DOHH2 (cell line): ENCODE measurements at regions not wholly inside any gene's neighbourhood (a gene's known extent, or its start where the extent isn't known, plus 50 kb on each side); places are given as distances from the start of the nearest gene placed in this dataset.

Experiments used
- CTCF ChIP-seq: fragments of 200-600 bp; sonication (generic); IDR thresholded peaks from one replicate; pipeline ENCODE4 v1.5.1; 2014; ENCODE audit warnings: antibody characterized with exemption, mild to moderate bottlenecking, low read depth, low read length; ENCODE audit not compliant: poor library complexity, severe bottlenecking
- EZH2phosphoT487 ChIP-seq: fragments of 200-600 bp; sonication (generic); IDR thresholded peaks from 2 replicates; pipeline ENCODE4 v1.6.1; 2017; ENCODE audit warnings: borderline replicate concordance, mild to moderate bottlenecking, antibody characterized with exemption, low read length, moderate library complexity, mixed read lengths

- no peak for TF ChIP-seq CTCF
- TF ChIP-seq EZH2phosphoT487: no peak
These were observed 598.1 kb upstream of the ACTRT1 start for GRCh38 chrX:128650326-128650725.
